Kidney (tissue), 13 donors: ENCODE measurements at regions not wholly inside any gene's neighbourhood (a gene's known extent, or its start where the extent isn't known, plus 50 kb on each side); places are given as distances from the start of the nearest gene placed in this dataset.

Experiments used
- DNase-seq, 5 donors: peaks; one replicate each; pipeline ENCODE4 v3.0.0-alpha.2; 2013 to 2020
- FAIRE-seq: peaks from 2 replicates; lab custom pipeline; 2012; peaks lifted over from hg19 to GRCh38; lab: Jason Lieb, UNC
- H3K27ac ChIP-seq, 2 donors: one replicate each; pipeline ENCODE4 v1.7.0; 2013; ENCODE audit warnings: low read depth in 2 of 2, low read length in 2 of 2, inconsistent platforms in 1 of 2
- H3K27me3 ChIP-seq: one replicate; pipeline ENCODE4 v1.7.1; 2013; ENCODE audit warnings: low read length, inconsistent platforms; ENCODE audit not compliant: control insufficient read depth, insufficient read depth
- H3K36me3 ChIP-seq, 3 donors: one replicate each; pipeline versions ENCODE4 v1.7.0 to v1.7.1; 2013; ENCODE audit warnings: low read length in 3 of 3, control low read depth in 1 of 3, inconsistent platforms in 1 of 3; ENCODE audit not compliant: insufficient read depth in 3 of 3, control insufficient read depth in 2 of 3
- H3K4me1 ChIP-seq, 3 donors: one replicate each; pipeline versions ENCODE4 v1.7.0 to v1.7.1; 2013; ENCODE audit warnings: low read length in 3 of 3, inconsistent platforms in 1 of 3, low read depth in 1 of 3; ENCODE audit not compliant: control insufficient read depth in 2 of 3, insufficient read depth in 2 of 3
- H3K4me3 ChIP-seq, 3 donors: one replicate each; pipeline versions ENCODE4 v1.7.0 to v1.8.1; 2013; ENCODE audit warnings: low read length in 3 of 3, control low read depth in 1 of 3, inconsistent platforms in 1 of 3
- H3K9ac ChIP-seq, 3 donors: one replicate each; pipeline versions ENCODE4 v1.7.0 to v1.7.1; 2013; ENCODE audit warnings: low read length in 3 of 3, control low read depth in 1 of 3, inconsistent platforms in 1 of 3
- H3K9me3 ChIP-seq, 3 donors: one replicate each; pipeline versions ENCODE4 v1.7.0 to v1.7.1; 2013; ENCODE audit warnings: low read length in 3 of 3, control low read depth in 1 of 3, inconsistent platforms in 1 of 3; ENCODE audit not compliant: control insufficient read depth in 2 of 3, insufficient read depth in 1 of 3
- CTCF ChIP-seq: IDR thresholded peaks from 3 replicates; pipeline ENCODE4 v1.5.1; 2012; ENCODE audit warnings: mild to moderate bottlenecking, moderate library complexity, borderline replicate concordance; ENCODE audit not compliant: insufficient read depth; ENCODE audit errors: extremely low read depth
- intact Hi-C: fragments of 100-400 bp; cut with DNase I; formaldehyde crosslinking; loops from one replicate; pipeline ENCODE4 v1.11.1; 2022
- donor health status: control.
- donor health status: control.
- donor health status: control.
- donor health status: control.
- donor health status: control.
- donor health status: DM: yes; HTN: yes; CAD: no.
- donor health status: Normal renal cell carcinoma (clear cell type).

- H3K27ac ChIP-seq = no peak overlapping the region
- peaks cover 0 to 8% (median 0%) of the 10 kb centered on the region in 3 donors for H3K4me1 ChIP-seq
- no peak overlapping the region for H3K4me3 ChIP-seq
- H3K36me3 ChIP-seq = no peaks in the 10 kb centered on the region
- DNase-seq = peak in 3 of 5 donors; percentile 79 to 88 (median 86)
- TF ChIP-seq CTCF = no peak
- no peaks in the 10 kb centered on the region for H3K27me3 ChIP-seq
- intact Hi-C loops = no loop called here
- no peaks in the 10 kb centered on the region for H3K9me3 ChIP-seq
- FAIRE-seq = no peak
- H3K9ac ChIP-seq = no peak overlapping the region
These were observed 115.5 kb downstream of the TWIST2 start for GRCh38 chr2:238963161-238963970.

- Histone ChIP-seq H3K9ac (no peak overlapping the region), H3K9me3 (no peaks in the 10 kb centered on the region), H3K36me3 (no peaks in the 10 kb centered on the region), H3K27me3 (no peaks in the 10 kb centered on the region), H3K4me3 (no peak overlapping the region), H3K27ac (no peak overlapping the region), H3K4me1 (peaks cover 0 to 8% (median 0%) of the 10 kb centered on the region in 3 donors)
- TF ChIP-seq CTCF = no peak
- DNase-seq (peak in 1 of 5 donors; percentile 8), FAIRE-seq (no peak)
- intact Hi-C loops = no loop called here
These were observed 116.1 kb downstream of the TWIST2 start for GRCh38 chr2:238963971-238964328.

- H3K36me3 ChIP-seq = no peaks in the 10 kb centered on the region
- no peaks in the 10 kb centered on the region for H3K27me3 ChIP-seq
- no peaks in the 10 kb centered on the region for H3K9me3 ChIP-seq
- no peak overlapping the region for H3K27ac ChIP-seq
- H3K4me1 ChIP-seq = peaks cover 0 to 8% (median 0%) of the 10 kb centered on the region in 3 donors
- DNase-seq (peak in 1 of 5 donors; percentile 64), FAIRE-seq (no peak)
- intact Hi-C loops = no loop called here
- TF ChIP-seq CTCF = no peak
- no peak overlapping the region for H3K9ac ChIP-seq
- H3K4me3 ChIP-seq = no peak overlapping the region
These were observed 116.7 kb downstream of the TWIST2 start for GRCh38 chr2:238964544-238965067.
